ENCODE measurements at regions not wholly inside any gene's neighbourhood (a gene's known extent, or its start where the extent isn't known, plus 50 kb on each side); places are given as distances from the start of the nearest gene placed in this dataset.

GRCh38 chr15:87228460-87228859, 1028.1 kb downstream of the NTRK3 start:
- no peak for TF ChIP-seq CTCF (IDR thresholded peaks at IDR 0.05)
- TF ChIP-seq POLR2AphosphoS5 (IDR thresholded peaks at IDR 0.05) = no peak
